ENCODE measurements at regions not wholly inside any gene's neighbourhood (a gene's known extent, or its start where the extent isn't known, plus 50 kb on each side); places are given as distances from the start of the nearest gene placed in this dataset.
A peak's percentile ranks its signal among the peaks of the same experiment; 100 is the strongest.

GRCh38 chr3:159629329-159630084 is 359.1 kb upstream of the IL12A start:
- no peak for DNase-seq

- no peak for DNase-seq
Observed at GRCh38 chr3:159631226-159631625, 357.4 kb upstream of the IL12A start.

- DNase-seq: no peak
Observed at GRCh38 chr3:159632128-159632527, 356.5 kb upstream of the IL12A start.

GRCh38 chr3:159632851-159633250 is 355.8 kb upstream of the IL12A start:
- no peak for DNase-seq

GRCh38 chr3:159634483-159634882 is 354.2 kb upstream of the IL12A start:
- peak; percentile 80 for DNase-seq

GRCh38 chr3:159635047-159635641 is 353.5 kb upstream of the IL12A start:
- DNase-seq: peak; percentile 55

GRCh38 chr3:159637883-159638542 is 350.6 kb upstream of the IL12A start:
- peak; percentile 77 for DNase-seq

GRCh38 chr3:159640225-159640624 is 348.4 kb upstream of the IL12A start:
- no peak for DNase-seq

GRCh38 chr3:159643406-159643805 is 345.2 kb upstream of the IL12A start:
- no peak for DNase-seq

GRCh38 chr3:159645874-159646273 is 342.8 kb upstream of the IL12A start:
- DNase-seq: peak; percentile 57

GRCh38 chr3:159649951-159650350 is 338.7 kb upstream of the IL12A start:
- DNase-seq: no peak

- no peak for DNase-seq
Observed at GRCh38 chr3:159650726-159651125, 337.9 kb upstream of the IL12A start.

- DNase-seq: no peak
Observed at GRCh38 chr3:159652452-159652851, 336.2 kb upstream of the IL12A start.

- no peak for DNase-seq
Observed at GRCh38 chr3:159654183-159655134, 334.2 kb upstream of the IL12A start.

- DNase-seq: no peak
Observed at GRCh38 chr3:159655202-159655601, 333.4 kb upstream of the IL12A start.

- DNase-seq: no peak
Observed at GRCh38 chr3:159657176-159657575, 331.5 kb upstream of the IL12A start.

- DNase-seq: no peak
Observed at GRCh38 chr3:159657629-159658028, 331.0 kb upstream of the IL12A start.

- no peak for DNase-seq
Observed at GRCh38 chr3:159660326-159660725, 328.3 kb upstream of the IL12A start.

GRCh38 chr3:159660901-159661300 is 327.7 kb upstream of the IL12A start:
- no peak for DNase-seq

GRCh38 chr3:159662549-159662948 is 326.1 kb upstream of the IL12A start:
- DNase-seq: no peak

- no peak for DNase-seq
Observed at GRCh38 chr3:159664006-159664405, 324.6 kb upstream of the IL12A start.

- DNase-seq: no peak
Observed at GRCh38 chr3:159664653-159665052, 324.0 kb upstream of the IL12A start.

- peak; percentile 11 for DNase-seq
Observed at GRCh38 chr3:159667261-159667660, 321.4 kb upstream of the IL12A start.

All from fibroblast of skin of abdomen (primary cell).